ENCODE measurements at regions not wholly inside any gene's neighbourhood (a gene's known extent, or its start where the extent isn't known, plus 50 kb on each side); places are given as distances from the start of the nearest gene placed in this dataset.

- peak; percentile 74 for ATAC-seq
- ChIA-PET CTCF (ENCODE audit: low intra/inter-chr PET ratio, low total read pairs) (no interaction called here), POLR2A (no interaction called here)
- Histone ChIP-seq H3K27me3 (ENCODE audit: control insufficient read depth in 1 of 2, insufficient read depth in 2 of 2, low read length in 2 of 2) (peaks cover 0 to 34% of the 10 kb centered on the region in 2 experiments; a peak in 2 of 5 replicates), H3K4me1 (ENCODE audit: insufficient read depth, low read length) (no peaks in the 10 kb centered on the region), H3K36me3 (replicated peaks in 1 of 2; ENCODE audit: control insufficient read depth in 1 of 2, insufficient read depth in 2 of 2, low read length in 2 of 2) (no peaks in the 10 kb centered on the region), H3K9ac (ENCODE audit: insufficient read depth, low read depth, low read length) (no peak overlapping the region), H3K4me3 (replicated peaks in 1 of 3; ENCODE audit: insufficient read depth in 1 of 3, low read depth in 2 of 3, low read length in 3 of 3) (no peak overlapping the region), H3K9me3 (ENCODE audit: low read length) (no peaks in the 10 kb centered on the region), H4K20me1 (ENCODE audit: insufficient read depth, low read length) (no peaks in the 10 kb centered on the region), H2AFZ (ENCODE audit: low read length) (no peak overlapping the region), H3K27ac (ENCODE audit: extremely low read length, insufficient read depth, low read length) (no peak overlapping the region), H3K4me2 (ENCODE audit: low read depth, low read length) (no peak overlapping the region), H3K79me2 (ENCODE audit: insufficient read depth, low read length) (no peaks in the 10 kb centered on the region)
- in situ Hi-C loops (cut with HindIII; ENCODE audit: extremely low pct_ligation_motif_present, low pct_unique_long_range_greater_than_20kb) (no loop called here), intact Hi-C loops (cut with micrococcal nuclease; ENCODE audit: unreplicated experiment) (no loop called here)
- no TSS peak for BruUV-seq (replicated peaks)
- no peak for DNase-seq (ENCODE audit: low spot score)
- FAIRE-seq: no peak
- TF ChIP-seq XRCC5 (optimal IDR thresholded peaks at IDR 0.05; ENCODE audit: low read length): no peak
- TF ChIP-seq MYC (CRISPR knock-in tag; IDR thresholded peaks at IDR 0.05; ENCODE audit: borderline replicate concordance): no peak
- no peak for TF ChIP-seq PBX2 (CRISPR knock-in tag; IDR thresholded peaks at IDR 0.05)
- TF ChIP-seq SRF (IDR thresholded peaks at IDR 0.05; ENCODE audit: low read depth, low read length): no peak
- no peak for TF ChIP-seq MXD3 (CRISPR knock-in tag; IDR thresholded peaks at IDR 0.05)
- TF ChIP-seq STAG1 (CRISPR knock-in tag; IDR thresholded peaks at IDR 0.05): no peak
- no peak for TF ChIP-seq CTCF (CRISPR knock-in tag; IDR thresholded peaks at IDR 0.05)
- no peak for TF ChIP-seq ZNF75D (CRISPR knock-in tag; IDR thresholded peaks at IDR 0.05; ENCODE audit: borderline replicate concordance)
- no peak for TF ChIP-seq ZZZ3 (CRISPR knock-in tag; IDR thresholded peaks at IDR 0.05; ENCODE audit: borderline replicate concordance)
- no peak for TF ChIP-seq ETS1 (CRISPR knock-in tag; IDR thresholded peaks at IDR 0.05)
- 18% methylated on average over 10 of the region's 17 CpGs for WGBS (ENCODE audit: low lambda C conversion rate)
These were observed 135.0 kb upstream of the NECTIN1 start for GRCh38 chr11:119863851-119864601.

Data from HepG2 (cell line).